C4-2B (cell line): ENCODE measurements at regions not wholly inside any gene's neighbourhood (a gene's known extent, or its start where the extent isn't known, plus 50 kb on each side); places are given as distances from the start of the nearest gene placed in this dataset.

Experiments used
- ZFX ChIP-seq: fragments of 450-650 bp; IDR thresholded peaks from 2 replicates; pipeline ENCODE4 v1.6.1; 2017
- TF ChIP-seq, protein P1 (sequence below): fragments of 450-650 bp; conservative IDR thresholded peaks from 2 replicates; pipeline ENCODE4 v1.5.1; 2017; ENCODE audit warnings: mild to moderate bottlenecking

DNA sequence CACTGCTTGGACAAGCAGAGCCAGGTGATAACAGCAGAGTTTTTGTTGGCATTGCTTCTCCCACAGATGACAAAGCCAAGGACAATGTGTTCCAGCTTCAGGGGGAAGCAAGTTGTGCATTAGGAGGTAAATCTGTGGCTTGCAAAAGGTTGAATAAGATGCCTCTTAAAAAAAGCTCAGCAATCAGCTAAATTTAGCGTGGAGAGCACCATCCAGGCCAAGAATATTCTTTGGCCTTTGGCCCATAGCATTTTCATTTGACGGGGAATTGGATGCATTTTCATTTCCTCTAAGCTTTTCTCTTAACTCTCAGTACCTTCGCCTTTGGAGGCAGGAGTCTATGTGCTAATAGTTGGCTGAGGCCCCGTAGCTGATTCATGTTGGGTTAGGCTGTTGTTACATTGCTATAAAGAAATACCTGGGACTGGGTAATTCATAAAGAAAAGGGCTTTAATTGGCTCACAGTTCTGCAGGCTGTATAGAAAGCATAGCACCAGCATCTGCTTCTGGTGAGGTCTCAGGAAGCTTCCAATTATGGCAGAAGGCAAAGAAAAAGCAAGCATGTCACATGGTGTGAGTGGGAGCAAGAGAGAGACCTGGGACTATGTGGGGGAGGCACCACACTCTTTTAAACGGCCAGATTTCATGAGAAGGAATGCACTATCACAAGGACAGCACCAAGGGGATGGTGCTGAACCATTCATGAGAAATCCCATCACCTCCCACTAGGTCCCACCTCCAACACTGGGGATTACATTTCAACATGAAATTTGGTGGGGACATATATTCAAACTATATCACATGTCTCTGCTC lies 350.1 kb upstream of the C11orf87 start:
- TF ChIP-seq, protein P1, sequence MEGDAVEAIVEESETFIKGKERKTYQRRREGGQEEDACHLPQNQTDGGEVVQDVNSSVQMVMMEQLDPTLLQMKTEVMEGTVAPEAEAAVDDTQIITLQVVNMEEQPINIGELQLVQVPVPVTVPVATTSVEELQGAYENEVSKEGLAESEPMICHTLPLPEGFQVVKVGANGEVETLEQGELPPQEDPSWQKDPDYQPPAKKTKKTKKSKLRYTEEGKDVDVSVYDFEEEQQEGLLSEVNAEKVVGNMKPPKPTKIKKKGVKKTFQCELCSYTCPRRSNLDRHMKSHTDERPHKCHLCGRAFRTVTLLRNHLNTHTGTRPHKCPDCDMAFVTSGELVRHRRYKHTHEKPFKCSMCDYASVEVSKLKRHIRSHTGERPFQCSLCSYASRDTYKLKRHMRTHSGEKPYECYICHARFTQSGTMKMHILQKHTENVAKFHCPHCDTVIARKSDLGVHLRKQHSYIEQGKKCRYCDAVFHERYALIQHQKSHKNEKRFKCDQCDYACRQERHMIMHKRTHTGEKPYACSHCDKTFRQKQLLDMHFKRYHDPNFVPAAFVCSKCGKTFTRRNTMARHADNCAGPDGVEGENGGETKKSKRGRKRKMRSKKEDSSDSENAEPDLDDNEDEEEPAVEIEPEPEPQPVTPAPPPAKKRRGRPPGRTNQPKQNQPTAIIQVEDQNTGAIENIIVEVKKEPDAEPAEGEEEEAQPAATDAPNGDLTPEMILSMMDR, result no peak
- TF ChIP-seq ZFX, result no peak
